Prostate gland (tissue), 2 donors: ENCODE measurements at regions not wholly inside any gene's neighbourhood (a gene's known extent, or its start where the extent isn't known, plus 50 kb on each side); places are given as distances from the start of the nearest gene placed in this dataset.

Experiments used
- DNase-seq: peaks from one replicate; pipeline ENCODE4 v3.0.0-alpha.2; 2019; ENCODE audit warnings: low spot score
- H3K27ac ChIP-seq, 2 donors: fragments of 200-600 bp; sonication (generic); 2 replicates each; pipeline ENCODE4 v1.5.1; 2017 to 2019
- H3K27me3 ChIP-seq: fragments of 200-600 bp; sonication (generic); replicated peaks from 2 replicates; pipeline ENCODE4 v1.5.1; 2019; ENCODE audit not compliant: insufficient read depth
- H3K36me3 ChIP-seq, 2 donors: fragments of 200-600 bp; sonication (generic); 1 replicate in 1 of 2; 2 replicates in 1 of 2; pipeline versions ENCODE4 v1.5.1 to v1.8.1; 2017 to 2019
- H3K4me1 ChIP-seq: fragments of 200-600 bp; sonication (generic); replicated peaks from 2 replicates; pipeline ENCODE4 v1.5.1; 2019
- H3K4me3 ChIP-seq, 2 donors: fragments of 200-600 bp; sonication (generic); 2 replicates each; pipeline ENCODE4 v1.5.1; 2017 to 2019
- H3K9me3 ChIP-seq: fragments of 200-600 bp; sonication (generic); 2 replicates; pipeline ENCODE4 v1.5.1; 2017
- CTCF ChIP-seq, 4 experiments: fragments of 200-600 bp in 2 of 4; fragments of 450-650 bp in 2 of 4; sonication (generic) in 2 of 4; IDR thresholded peaks; 1 replicate in 3 of 4; 2 replicates in 1 of 4; pipeline ENCODE4 v1.5.1; 2016 to 2019; ENCODE audit warnings: antibody characterized with exemption in 4 of 4, mild to moderate bottlenecking in 2 of 4, moderate library complexity in 2 of 4
- POLR2A ChIP-seq: fragments of 450-650 bp; IDR thresholded peaks from one replicate; pipeline ENCODE4 v1.6.1; 2016; ENCODE audit warnings: antibody characterized with exemption, mild to moderate bottlenecking
- POLR2AphosphoS5 ChIP-seq: sonication (generic); formaldehyde crosslinking; IDR thresholded peaks from one replicate; pipeline ENCODE4 v1.6.1; 2017; ENCODE audit warnings: antibody characterized with exemption
- WGBS: methylation state at CpG from one replicate; pipeline ENCODE4 v1.1.5; 2018; 5-methylcytosine and 5-hydroxymethylcytosine counted together
- intact Hi-C: fragments of 100-400 bp; cut with DNase I; formaldehyde crosslinking; loops from one replicate; pipeline ENCODE4 v1.14.2; 2022

GRCh38 chr1:57926025-57926552 lies 502.2 kb upstream of the DAB1 start:
- 85% methylated on average over 4 of the region's 4 CpGs for WGBS
- H3K27me3 ChIP-seq, result no peaks in the 10 kb centered on the region
- intact Hi-C loops, result no loop called here
- H3K4me3 ChIP-seq, result no peak overlapping the region
- H3K27ac ChIP-seq, result no peak overlapping the region
- DNase-seq, result no peak
- H3K4me1 ChIP-seq, result no peaks in the 10 kb centered on the region
- no peaks in the 10 kb centered on the region for H3K9me3 ChIP-seq
- H3K36me3 ChIP-seq, result no peaks in the 10 kb centered on the region
- TF ChIP-seq CTCF (IDR thresholded peaks at IDR 0.05) (no peak), POLR2A (no peak), POLR2AphosphoS5 (no peak)

- 83% methylated on average over 2 of the region's 2 CpGs for WGBS
- intact Hi-C loops, result no loop called here
- no peak for TF ChIP-seq CTCF (IDR thresholded peaks at IDR 0.05)
- no peak for TF ChIP-seq POLR2AphosphoS5
- TF ChIP-seq POLR2A, result no peak
These were observed 501.4 kb upstream of the DAB1 start for GRCh38 chr1:57925226-57925625.

DNA sequence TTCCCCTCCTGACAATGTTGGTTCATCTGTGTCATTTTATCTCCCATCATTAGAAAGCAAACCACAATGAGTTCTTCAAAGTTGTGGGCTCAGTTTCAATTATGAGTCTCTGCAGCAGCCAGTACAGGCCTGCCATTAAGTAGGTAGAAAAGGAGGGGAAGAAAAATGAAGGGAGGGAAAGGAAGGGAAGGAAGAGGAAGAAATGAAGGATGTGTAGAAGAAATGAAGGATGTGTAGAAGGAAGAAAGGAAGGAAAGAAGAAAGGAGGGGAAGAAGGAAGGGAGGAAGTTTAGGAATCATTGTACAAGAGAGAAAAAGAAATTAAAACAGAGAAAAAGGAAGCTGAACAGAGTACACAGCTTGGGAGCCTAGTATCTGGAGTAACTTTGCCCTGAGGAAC lies 498.3 kb upstream of the DAB1 start:
- H3K36me3 ChIP-seq, result no peaks in the 10 kb centered on the region
- intact Hi-C loops, result no loop called here
- no peak overlapping the region for H3K4me3 ChIP-seq
- H3K9me3 ChIP-seq, result no peaks in the 10 kb centered on the region
- TF ChIP-seq POLR2AphosphoS5 (no peak), CTCF (IDR thresholded peaks at IDR 0.05) (no peak), POLR2A (no peak)
- no peak for DNase-seq
- no peaks in the 10 kb centered on the region for H3K27me3 ChIP-seq
- H3K27ac ChIP-seq, result no peak overlapping the region
- H3K4me1 ChIP-seq, result no peaks in the 10 kb centered on the region

More at GRCh38 chr1:57925226-57925625, 501.4 kb upstream of the DAB1 start:
- no peaks in the 10 kb centered on the region for H3K36me3 ChIP-seq
- H3K27me3 ChIP-seq, result no peaks in the 10 kb centered on the region
- H3K9me3 ChIP-seq, result no peaks in the 10 kb centered on the region
- H3K4me1 ChIP-seq, result no peaks in the 10 kb centered on the region
- H3K27ac ChIP-seq, result no peak overlapping the region
- DNase-seq, result no peak
- H3K4me3 ChIP-seq, result no peak overlapping the region

DNA sequence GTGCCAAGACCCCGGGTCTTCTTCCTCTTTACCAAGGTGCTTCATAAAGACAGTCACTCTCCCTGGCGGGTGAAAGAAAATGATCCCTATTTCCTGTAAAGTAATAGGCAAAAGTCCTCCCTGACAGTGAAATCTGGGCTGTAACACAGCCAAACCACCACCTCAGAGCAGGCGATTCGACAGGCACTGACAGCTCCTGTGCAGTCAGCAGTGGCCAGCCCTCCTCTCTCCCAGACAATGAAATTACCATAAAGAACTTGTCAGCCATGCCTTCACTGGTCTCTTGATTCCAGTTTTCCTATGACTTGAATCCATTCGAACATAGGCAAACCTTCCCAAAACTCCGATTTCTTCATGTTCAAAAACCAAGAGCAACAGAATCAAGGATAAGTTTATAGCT lies 492.2 kb upstream of the DAB1 start:
- TF ChIP-seq POLR2AphosphoS5 (no peak), CTCF (IDR thresholded peaks at IDR 0.05) (no peak), POLR2A (no peak)
- H3K4me1 ChIP-seq, result no peaks in the 10 kb centered on the region
- H3K36me3 ChIP-seq, result no peaks in the 10 kb centered on the region
- H3K9me3 ChIP-seq, result no peaks in the 10 kb centered on the region
- no peaks in the 10 kb centered on the region for H3K27me3 ChIP-seq
- H3K4me3 ChIP-seq, result no peak overlapping the region
- WGBS, result 60% methylated on average over 6 of the region's 6 CpGs
- intact Hi-C loops, result no loop called here
- no peak for DNase-seq
- H3K27ac ChIP-seq, result no peak overlapping the region

- H3K4me1 ChIP-seq, result no peaks in the 10 kb centered on the region
- H3K36me3 ChIP-seq, result no peaks in the 10 kb centered on the region
- DNase-seq, result no peak
- no peak overlapping the region for H3K4me3 ChIP-seq
- WGBS, result 80% methylated on average over 4 of the region's 4 CpGs
- TF ChIP-seq CTCF (IDR thresholded peaks at IDR 0.05) (no peak), POLR2A (no peak)
- intact Hi-C loops, result no loop called here
- H3K27ac ChIP-seq, result no peak overlapping the region
- H3K9me3 ChIP-seq, result no peaks in the 10 kb centered on the region
- no peaks in the 10 kb centered on the region for H3K27me3 ChIP-seq
These were observed 487.6 kb upstream of the DAB1 start for GRCh38 chr1:57911427-57911826.
